ENCODE measurements at regions not wholly inside any gene's neighbourhood (a gene's known extent, or its start where the extent isn't known, plus 50 kb on each side); places are given as distances from the start of the nearest gene placed in this dataset.

GRCh38 chr15:46872981-46873330 lies 844.3 kb upstream of the SEMA6D start:
- Histone ChIP-seq H3K27me3 (replicated peaks in 1 of 2; ENCODE audit: control insufficient read depth in 2 of 2, insufficient read depth in 2 of 2, low read length in 1 of 2) (no peaks in the 10 kb centered on the region), H3K36me3 (ENCODE audit: control insufficient read depth in 2 of 2, insufficient read depth in 2 of 2, low read length in 1 of 2) (no peaks in the 10 kb centered on the region), H2AFZ (ENCODE audit: control insufficient read depth, low read depth, low read length) (no peak overlapping the region), H3K9me3 (replicated peaks; ENCODE audit: control insufficient read depth, insufficient read depth, low read length) (no peaks in the 10 kb centered on the region), H3K9ac (ENCODE audit: control insufficient read depth, insufficient read depth, low read length) (no peak overlapping the region), H3K79me2 (ENCODE audit: control insufficient read depth, insufficient read depth, low read length) (no peaks in the 10 kb centered on the region), H3K4me3 (no peak overlapping the region), H4K20me1 (ENCODE audit: control insufficient read depth, insufficient read depth) (no peaks in the 10 kb centered on the region), H3K27ac (ENCODE audit: control insufficient read depth, insufficient read depth) (no peak overlapping the region), H3K4me1 (ENCODE audit: control insufficient read depth, insufficient read depth, low read length) (no peaks in the 10 kb centered on the region), H3K4me2 (ENCODE audit: control insufficient read depth, insufficient read depth) (no peak overlapping the region)
- intact Hi-C loops (cut with micrococcal nuclease; ENCODE audit: unreplicated experiment) (no loop called here), in situ Hi-C loops (cut with MboI) (no loop called here)
- ChIA-PET RAD21 (ENCODE audit: unreplicated experiment) (no interaction called here), CTCF (interaction anchor here (0.6 kb wide), 2 partner anchors 230 to 1116 kb away, joined by 3 read pairs; no protein-coding TSS in a partner anchor), POLR2A (no interaction called here), SMC1A (ENCODE audit: uncharacterized antibody, unreplicated experiment) (interaction anchor here (1.3 kb wide), 1 partner anchor 114 kb away, joined by 4 read pairs; no protein-coding TSS in a partner anchor)
- 69% methylated on average over 2 of the region's 2 CpGs for WGBS (ENCODE audit: insufficient coverage, insufficient replicate concordance, low lambda C conversion rate, missing lambda C conversion rate)
- no peak for ATAC-seq
- TF ChIP-seq CBX5 (IDR thresholded peaks at IDR 0.05; ENCODE audit: low read depth) (no peak), ASH2L (IDR thresholded peaks at IDR 0.05; ENCODE audit: borderline replicate concordance, low read depth) (no peak), TBL1XR1 (IDR thresholded peaks at IDR 0.05; ENCODE audit: low read depth, low read length) (no peak), ZNF687 (IDR thresholded peaks at IDR 0.05) (no peak), CHD4 (IDR thresholded peaks at IDR 0.05) (no peak)
- DNase-seq (ENCODE audit: low read depth, low spot score): no peak
- no TSS peak for BruUV-seq (replicated peaks)
- no peak for FAIRE-seq

Measured in GM12878 (cell line).